HepG2 (cell line): ENCODE measurements at regions not wholly inside any gene's neighbourhood (a gene's known extent, or its start where the extent isn't known, plus 50 kb on each side); places are given as distances from the start of the nearest gene placed in this dataset.

Experiments used
- ATAC-seq: fragments of 200-7000 bp; cut with Tn5 transposase; 3 replicates; pipeline ENCODE4 v1.9.1; 2020; ENCODE audit warnings: mild to moderate bottlenecking, moderate library complexity
- BruUV-seq: library from RNA; stranded (reverse); fragments of 400-500 nt; replicated peaks from 2 replicates; lab custom pipeline; 2021; lab: Mats Ljungman, UMichigan
- CTCF ChIA-PET: fragments of 300-600 bp; formaldehyde crosslinking; extraction: SDS; loops from one replicate; lab custom pipeline; 2021; ENCODE audit warnings: low total read pairs, inconsistent platforms, low intra/inter-chr PET ratio; lab: Yijun Ruan, JAX
- POLR2A ChIA-PET: fragments of 350-600 bp; sonication (Branson Sonifier 250); formaldehyde crosslinking; loops from one replicate; lab custom pipeline; 2020; ENCODE audit warnings: antibody characterized with exemption, inconsistent platforms; lab: Yijun Ruan, JAX
- DNase-seq: peaks from one replicate; pipeline ENCODE4 v3.0.0-alpha.2; 2015; ENCODE audit warnings: low spot score
- FAIRE-seq: peaks from 3 replicates; lab custom pipeline; 2011; peaks lifted over from hg19 to GRCh38; lab: Jason Lieb, UNC
- H2AFZ ChIP-seq: one replicate; pipeline ENCODE4 v1.6.1; 2011; ENCODE audit warnings: low read length, inconsistent platforms
- H3K27ac ChIP-seq: fragments of 300-600 bp; 3 replicates; pipeline ENCODE4 v1.8.0; 2011; ENCODE audit warnings: mixed run types, mild to moderate bottlenecking, mixed read lengths, low read length, inconsistent platforms; ENCODE audit not compliant: insufficient read depth; ENCODE audit errors: extremely low read length
- H3K27me3 ChIP-seq, 2 experiments: fragments of 200-600 bp in 1 of 2; 2 replicates in 1 of 2; 3 replicates in 1 of 2; pipeline versions ENCODE4 v1.6.0 to v1.8.0; 2011; ENCODE audit warnings: low read length in 2 of 2, mild to moderate bottlenecking in 2 of 2, moderate library complexity in 2 of 2, inconsistent platforms in 1 of 2; ENCODE audit not compliant: insufficient read depth in 2 of 2, control insufficient read depth in 1 of 2
- H3K36me3 ChIP-seq, 2 experiments: fragments of 200-600 bp in 1 of 2; replicated peaks in 1 of 2; 2 replicates in 1 of 2; 3 replicates in 1 of 2; pipeline versions ENCODE4 v1.5.1 to v1.8.0; 2011; ENCODE audit warnings: low read length in 2 of 2, inconsistent platforms in 1 of 2; ENCODE audit not compliant: insufficient read depth in 2 of 2, control insufficient read depth in 1 of 2
- H3K4me1 ChIP-seq: 2 replicates; pipeline ENCODE4 v1.5.1; 2012; ENCODE audit warnings: low read length, inconsistent platforms; ENCODE audit not compliant: insufficient read depth
- H3K4me2 ChIP-seq: 2 replicates; pipeline ENCODE4 v1.6.0; 2011; ENCODE audit warnings: low read depth, low read length, inconsistent platforms
- H3K4me3 ChIP-seq, 3 experiments: fragments of 200-600 bp in 1 of 3; sonication (generic), shearing (Covaris generic) in 1 of 3; replicated peaks in 1 of 3; 2 replicates each; pipeline ENCODE4 v1.5.1; 2011 to 2016; ENCODE audit warnings: low read length in 3 of 3, inconsistent platforms in 2 of 3, low read depth in 2 of 3, mild to moderate bottlenecking in 2 of 3, control low read depth in 1 of 3, mixed read lengths in 1 of 3; ENCODE audit not compliant: insufficient read depth in 1 of 3
- H3K79me2 ChIP-seq: one replicate; pipeline ENCODE4 v1.6.1; 2011; ENCODE audit warnings: low read length, inconsistent platforms; ENCODE audit not compliant: insufficient read depth
- H3K9ac ChIP-seq: 2 replicates; pipeline ENCODE4 v1.6.0; 2011; ENCODE audit warnings: mild to moderate bottlenecking, low read depth, low read length, inconsistent platforms; ENCODE audit not compliant: insufficient read depth
- H3K9me3 ChIP-seq: 2 replicates; pipeline ENCODE4 v1.5.1; 2012; ENCODE audit warnings: mild to moderate bottlenecking, low read length
- H4K20me1 ChIP-seq: 2 replicates; pipeline ENCODE4 v1.6.0; 2011; ENCODE audit warnings: inconsistent platforms, mild to moderate bottlenecking, low read length, moderate library complexity; ENCODE audit not compliant: insufficient read depth
- ATAD3A ChIP-seq: sonication (generic); formaldehyde crosslinking; IDR thresholded peaks from 2 replicates; pipeline ENCODE4 v1.4.0; 2020; ENCODE audit warnings: missing genetic modification reagents
- ATF1 ChIP-seq: IDR thresholded peaks from 2 replicates; pipeline ENCODE4 v1.6.1; 2016; ENCODE audit warnings: mild to moderate bottlenecking, control low read depth
- BRD4 ChIP-seq: sonication (generic); formaldehyde crosslinking; IDR thresholded peaks from 2 replicates; pipeline ENCODE4 v1.4.0; 2020; ENCODE audit warnings: missing genetic modification reagents
- CBFB ChIP-seq: sonication (generic); formaldehyde crosslinking; IDR thresholded peaks from 2 replicates; pipeline ENCODE4 v1.4.0; 2020; ENCODE audit warnings: missing genetic modification reagents
- GABPB1 ChIP-seq: IDR thresholded peaks from 2 replicates; pipeline ENCODE4 v1.6.1; 2016; ENCODE audit warnings: mild to moderate bottlenecking, missing genetic modification reagents, moderate library complexity, missing compliant biosample characterization
- NRL ChIP-seq: sonication (generic); formaldehyde crosslinking; IDR thresholded peaks from 2 replicates; pipeline ENCODE4 v1.5.0; 2020; ENCODE audit warnings: missing genetic modification reagents, mild to moderate bottlenecking, moderate library complexity, borderline replicate concordance
- SMARCE1 ChIP-seq: fragments of 450-650 bp; IDR thresholded peaks from 2 replicates; pipeline ENCODE4 v1.6.1; 2017; ENCODE audit warnings: borderline replicate concordance
- ZNF225 ChIP-seq: sonication (generic); formaldehyde crosslinking; IDR thresholded peaks from 2 replicates; pipeline ENCODE4 v1.4.0; 2020; ENCODE audit warnings: mild to moderate bottlenecking, missing genetic modification reagents
- ZNF614 ChIP-seq: IDR thresholded peaks from 2 replicates; pipeline ENCODE4 v1.6.1; 2018; ENCODE audit warnings: missing biosample characterization, missing genetic modification reagents, inconsistent platforms, borderline replicate concordance
- ZNF891 ChIP-seq: sonication (generic); formaldehyde crosslinking; IDR thresholded peaks from 2 replicates; pipeline ENCODE4 v1.5.0; 2020; ENCODE audit warnings: mild to moderate bottlenecking, missing genetic modification reagents
- WGBS: methylation state at CpG from one replicate; pipeline ENCODE4 v1.1.6; 2017; ENCODE audit warnings: low lambda C conversion rate; 5-methylcytosine and 5-hydroxymethylcytosine counted together
- in situ Hi-C: cut with HindIII; loops from 2 replicates; pipeline ENCODE4 v1.10.0; 2017; ENCODE audit warnings: low pct_unique_long_range_greater_than_20kb; ENCODE audit not compliant: extremely low pct_ligation_motif_present
- intact Hi-C: fragments of 100-400 bp; cut with micrococcal nuclease; formaldehyde crosslinking; loops from one replicate; pipeline ENCODE4 v1.10.0; 2022; ENCODE audit not compliant: unreplicated experiment
- TF ChIP-seq, protein P1 (sequence below): IDR thresholded peaks from 2 replicates; pipeline ENCODE4 v1.6.1; 2016; ENCODE audit warnings: low read depth, control low read depth
- TF ChIP-seq, protein P2 (sequence below): sonication (generic); formaldehyde crosslinking; IDR thresholded peaks from 2 replicates; pipeline ENCODE4 v1.9.0; 2022; ENCODE audit warnings: missing genetic modification reagents, mild to moderate bottlenecking, borderline replicate concordance
- TF ChIP-seq, protein P3 (sequence below): sonication (generic); formaldehyde crosslinking; IDR thresholded peaks from 2 replicates; pipeline ENCODE4 v1.5.1; 2020; ENCODE audit warnings: mild to moderate bottlenecking, missing genetic modification reagents, moderate library complexity
- TF ChIP-seq, protein P4 (sequence below): sonication (generic); formaldehyde crosslinking; IDR thresholded peaks from 2 replicates; pipeline ENCODE4 v1.4.0; 2020; ENCODE audit warnings: missing genetic modification reagents, mild to moderate bottlenecking, borderline replicate concordance

DNA sequence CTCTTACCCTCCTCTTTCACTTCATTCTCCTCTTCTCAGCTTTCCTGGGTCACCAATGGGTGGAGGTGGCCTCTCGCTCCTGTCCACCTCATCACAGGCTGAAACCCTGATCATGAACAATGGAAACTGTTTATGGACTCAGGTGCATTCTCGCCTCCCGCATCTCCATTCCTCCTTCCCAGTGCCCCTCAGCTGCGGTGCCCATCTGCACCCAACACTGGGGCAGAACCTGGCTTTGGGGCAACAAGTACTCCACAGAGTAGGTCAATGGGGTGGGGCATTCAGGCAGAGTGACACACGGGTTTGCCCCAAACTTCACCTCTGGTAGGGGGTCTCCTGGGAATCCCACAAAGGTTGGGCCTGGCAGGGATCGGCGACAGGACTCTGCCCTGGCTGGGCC, 199.5 kb downstream of the RTP5 start:
- Histone ChIP-seq H3K4me3 (peak overlapping the region in 1 of 3 experiments; percentile 13; a peak in 1 of 6 replicates), H3K27ac (peak overlapping the region; percentile 70), H3K36me3 (no peaks in the 10 kb centered on the region), H3K9me3 (no peaks in the 10 kb centered on the region), H3K27me3 (no peaks in the 10 kb centered on the region), H2AFZ (no peak overlapping the region), H3K9ac (peak overlapping the region; percentile 53), H3K4me1 (peaks cover 48% of the 10 kb centered on the region), H4K20me1 (no peaks in the 10 kb centered on the region), H3K4me2 (0 out of 2 replicates have a peak overlapping the region, but pooled peaks have one; percentile 6), H3K79me2 (no peaks in the 10 kb centered on the region)
- ChIA-PET CTCF (no interaction called here), POLR2A (interaction anchor here (1.1 kb wide), 1 partner anchor 12 kb away, joined by 3 read pairs; no protein-coding TSS in a partner anchor)
- DNase-seq (no peak), FAIRE-seq (no peak), ATAC-seq (no peak)
- no TSS peak for BruUV-seq
- in situ Hi-C loops (no loop called here), intact Hi-C loops (no loop called here)
- 92% methylated on average over 7 of the region's 7 CpGs for WGBS
- TF ChIP-seq GABPB1 (CRISPR knock-in tag): 0 out of 2 replicates have a peak, but pooled peaks have one; percentile 14
- TF ChIP-seq BRD4: 0 out of 2 replicates have a peak, but pooled peaks have one; percentile 43
- TF ChIP-seq, protein P1, sequence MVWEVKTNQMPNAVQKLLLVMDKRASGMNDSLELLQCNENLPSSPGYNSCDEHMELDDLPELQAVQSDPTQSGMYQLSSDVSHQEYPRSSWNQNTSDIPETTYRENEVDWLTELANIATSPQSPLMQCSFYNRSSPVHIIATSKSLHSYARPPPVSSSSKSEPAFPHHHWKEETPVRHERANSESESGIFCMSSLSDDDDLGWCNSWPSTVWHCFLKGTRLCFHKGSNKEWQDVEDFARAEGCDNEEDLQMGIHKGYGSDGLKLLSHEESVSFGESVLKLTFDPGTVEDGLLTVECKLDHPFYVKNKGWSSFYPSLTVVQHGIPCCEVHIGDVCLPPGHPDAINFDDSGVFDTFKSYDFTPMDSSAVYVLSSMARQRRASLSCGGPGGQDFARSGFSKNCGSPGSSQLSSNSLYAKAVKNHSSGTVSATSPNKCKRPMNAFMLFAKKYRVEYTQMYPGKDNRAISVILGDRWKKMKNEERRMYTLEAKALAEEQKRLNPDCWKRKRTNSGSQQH: no peak
- TF ChIP-seq CBFB (CRISPR knock-in tag): no peak
- TF ChIP-seq, protein P2, sequence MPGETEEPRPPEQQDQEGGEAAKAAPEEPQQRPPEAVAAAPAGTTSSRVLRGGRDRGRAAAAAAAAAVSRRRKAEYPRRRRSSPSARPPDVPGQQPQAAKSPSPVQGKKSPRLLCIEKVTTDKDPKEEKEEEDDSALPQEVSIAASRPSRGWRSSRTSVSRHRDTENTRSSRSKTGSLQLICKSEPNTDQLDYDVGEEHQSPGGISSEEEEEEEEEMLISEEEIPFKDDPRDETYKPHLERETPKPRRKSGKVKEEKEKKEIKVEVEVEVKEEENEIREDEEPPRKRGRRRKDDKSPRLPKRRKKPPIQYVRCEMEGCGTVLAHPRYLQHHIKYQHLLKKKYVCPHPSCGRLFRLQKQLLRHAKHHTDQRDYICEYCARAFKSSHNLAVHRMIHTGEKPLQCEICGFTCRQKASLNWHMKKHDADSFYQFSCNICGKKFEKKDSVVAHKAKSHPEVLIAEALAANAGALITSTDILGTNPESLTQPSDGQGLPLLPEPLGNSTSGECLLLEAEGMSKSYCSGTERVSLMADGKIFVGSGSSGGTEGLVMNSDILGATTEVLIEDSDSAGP: peak; percentile 38; the same call in 1 of the 2 replicates
- TF ChIP-seq, protein P3, sequence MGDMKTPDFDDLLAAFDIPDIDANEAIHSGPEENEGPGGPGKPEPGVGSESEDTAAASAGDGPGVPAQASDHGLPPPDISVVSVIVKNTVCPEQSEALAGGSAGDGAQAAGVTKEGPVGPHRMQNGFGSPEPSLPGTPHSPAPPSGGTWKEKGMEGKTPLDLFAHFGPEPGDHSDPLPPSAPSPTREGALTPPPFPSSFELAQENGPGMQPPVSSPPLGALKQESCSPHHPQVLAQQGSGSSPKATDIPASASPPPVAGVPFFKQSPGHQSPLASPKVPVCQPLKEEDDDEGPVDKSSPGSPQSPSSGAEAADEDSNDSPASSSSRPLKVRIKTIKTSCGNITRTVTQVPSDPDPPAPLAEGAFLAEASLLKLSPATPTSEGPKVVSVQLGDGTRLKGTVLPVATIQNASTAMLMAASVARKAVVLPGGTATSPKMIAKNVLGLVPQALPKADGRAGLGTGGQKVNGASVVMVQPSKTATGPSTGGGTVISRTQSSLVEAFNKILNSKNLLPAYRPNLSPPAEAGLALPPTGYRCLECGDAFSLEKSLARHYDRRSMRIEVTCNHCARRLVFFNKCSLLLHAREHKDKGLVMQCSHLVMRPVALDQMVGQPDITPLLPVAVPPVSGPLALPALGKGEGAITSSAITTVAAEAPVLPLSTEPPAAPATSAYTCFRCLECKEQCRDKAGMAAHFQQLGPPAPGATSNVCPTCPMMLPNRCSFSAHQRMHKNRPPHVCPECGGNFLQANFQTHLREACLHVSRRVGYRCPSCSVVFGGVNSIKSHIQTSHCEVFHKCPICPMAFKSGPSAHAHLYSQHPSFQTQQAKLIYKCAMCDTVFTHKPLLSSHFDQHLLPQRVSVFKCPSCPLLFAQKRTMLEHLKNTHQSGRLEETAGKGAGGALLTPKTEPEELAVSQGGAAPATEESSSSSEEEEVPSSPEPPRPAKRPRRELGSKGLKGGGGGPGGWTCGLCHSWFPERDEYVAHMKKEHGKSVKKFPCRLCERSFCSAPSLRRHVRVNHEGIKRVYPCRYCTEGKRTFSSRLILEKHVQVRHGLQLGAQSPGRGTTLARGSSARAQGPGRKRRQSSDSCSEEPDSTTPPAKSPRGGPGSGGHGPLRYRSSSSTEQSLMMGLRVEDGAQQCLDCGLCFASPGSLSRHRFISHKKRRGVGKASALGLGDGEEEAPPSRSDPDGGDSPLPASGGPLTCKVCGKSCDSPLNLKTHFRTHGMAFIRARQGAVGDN (CRISPR knock-in tag): peak; percentile 41; the same call in 1 of the 2 replicates
- TF ChIP-seq, protein P4, sequence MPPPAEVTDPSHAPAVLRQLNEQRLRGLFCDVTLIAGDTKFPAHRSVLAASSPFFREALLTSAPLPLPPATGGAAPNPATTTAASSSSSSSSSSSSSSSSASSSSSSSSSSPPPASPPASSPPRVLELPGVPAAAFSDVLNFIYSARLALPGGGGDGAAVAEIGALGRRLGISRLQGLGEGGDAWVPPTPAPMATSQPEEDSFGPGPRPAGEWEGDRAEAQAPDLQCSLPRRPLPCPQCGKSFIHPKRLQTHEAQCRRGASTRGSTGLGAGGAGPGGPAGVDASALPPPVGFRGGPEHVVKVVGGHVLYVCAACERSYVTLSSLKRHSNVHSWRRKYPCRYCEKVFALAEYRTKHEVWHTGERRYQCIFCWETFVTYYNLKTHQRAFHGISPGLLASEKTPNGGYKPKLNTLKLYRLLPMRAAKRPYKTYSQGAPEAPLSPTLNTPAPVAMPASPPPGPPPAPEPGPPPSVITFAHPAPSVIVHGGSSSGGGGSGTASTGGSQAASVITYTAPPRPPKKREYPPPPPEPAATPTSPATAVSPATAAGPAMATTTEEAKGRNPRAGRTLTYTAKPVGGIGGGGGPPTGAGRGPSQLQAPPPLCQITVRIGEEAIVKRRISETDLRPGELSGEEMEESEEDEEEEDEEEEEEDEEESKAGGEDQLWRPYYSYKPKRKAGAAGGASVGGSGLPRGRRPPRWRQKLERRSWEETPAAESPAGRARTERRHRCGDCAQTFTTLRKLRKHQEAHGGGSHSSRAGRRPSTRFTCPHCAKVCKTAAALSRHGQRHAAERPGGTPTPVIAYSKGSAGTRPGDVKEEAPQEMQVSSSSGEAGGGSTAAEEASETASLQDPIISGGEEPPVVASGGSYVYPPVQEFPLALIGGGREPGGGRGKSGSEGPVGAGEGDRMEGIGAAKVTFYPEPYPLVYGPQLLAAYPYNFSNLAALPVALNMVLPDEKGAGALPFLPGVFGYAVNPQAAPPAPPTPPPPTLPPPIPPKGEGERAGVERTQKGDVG: 0 out of 2 replicates have a peak, but pooled peaks have one; percentile 54
- 0 out of 2 replicates have a peak, but pooled peaks have one; percentile 50 for TF ChIP-seq ZNF891 (CRISPR knock-in tag)
- no peak for TF ChIP-seq ZNF614 (CRISPR knock-in tag)
- TF ChIP-seq ATAD3A (CRISPR knock-in tag): no peak
- TF ChIP-seq ATF1 (CRISPR knock-in tag): no peak
- TF ChIP-seq NRL (CRISPR knock-in tag): 0 out of 2 replicates have a peak, but pooled peaks have one; percentile 55
- TF ChIP-seq ZNF225 (CRISPR knock-in tag): 0 out of 2 replicates have a peak, but pooled peaks have one; percentile 31
- no peak for TF ChIP-seq SMARCE1
